Caco-2 (cell line): ENCODE measurements at regions not wholly inside any gene's neighbourhood (a gene's known extent, or its start where the extent isn't known, plus 50 kb on each side); places are given as distances from the start of the nearest gene placed in this dataset.
"Not testable (repeated sequence)": the region's sequence is repeated elsewhere in the genome, so short reads cannot be mapped to it uniquely, and the experiment has no call there.

Experiments used
- BruUV-seq: library from RNA; stranded (reverse); fragments of 400-500 nt; replicated peaks from 2 replicates; lab custom pipeline; 2021; lab: Mats Ljungman, UMichigan
- CTCF ChIA-PET: fragments of 300-600 bp; sonication (Branson Sonifier 250); formaldehyde crosslinking; loops from one replicate; lab custom pipeline; 2022; ENCODE audit warnings: antibody characterized with exemption; lab: Charles Lee
- POLR2A ChIA-PET: fragments of 300-600 bp; sonication (Branson Sonifier 250); formaldehyde crosslinking; loops from one replicate; lab custom pipeline; 2022; ENCODE audit warnings: antibody characterized with exemption; lab: Charles Lee
- DNase-seq, 2 experiments: peaks; one replicate each; pipeline versions ENCODE4 v3.0.0 to v3.0.0-alpha.2; 2020 to 2022
- H3K27me3 ChIP-seq: replicated peaks from 2 replicates; pipeline ENCODE4 v1.6.0; 2011; ENCODE audit warnings: low read length; ENCODE audit not compliant: control insufficient read depth, insufficient read depth
- H3K36me3 ChIP-seq: 2 replicates; pipeline ENCODE4 v1.5.1; 2011; ENCODE audit warnings: low read length; ENCODE audit not compliant: control insufficient read depth, insufficient read depth
- H3K4me1 ChIP-seq: fragments of 250-450 bp; sonication (Bioruptor Pico); 2 replicates; pipeline ENCODE4 v1.5.1; 2020; ENCODE audit warnings: mild to moderate bottlenecking
- H3K4me3 ChIP-seq: 2 replicates; pipeline ENCODE4 v1.5.1; 2011; ENCODE audit warnings: low read depth, mild to moderate bottlenecking, control low read depth, low read length
- H3K9me3 ChIP-seq: fragments of 250-450 bp; sonication (Bioruptor Pico); 2 replicates; pipeline ENCODE4 v1.5.1; 2020; ENCODE audit warnings: mild to moderate bottlenecking, moderate library complexity
- H3K27ac Mint-ChIP-seq: one replicate; pipeline ENCODE4 v1.8.0; 2022; ENCODE audit warnings: mixed read lengths; ENCODE audit not compliant: unreplicated experiment
- H3K27me3 Mint-ChIP-seq: one replicate; pipeline ENCODE4 v1.8.0; 2022; ENCODE audit warnings: mixed read lengths; ENCODE audit not compliant: insufficient read depth, unreplicated experiment
- H3K36me3 Mint-ChIP-seq: one replicate; pipeline ENCODE4 v1.8.0; 2022; ENCODE audit warnings: mild to moderate bottlenecking, mixed read lengths; ENCODE audit not compliant: insufficient read depth, unreplicated experiment
- H3K4me1 Mint-ChIP-seq: one replicate; pipeline ENCODE4 v1.8.0; 2022; ENCODE audit warnings: low read depth, mixed read lengths; ENCODE audit not compliant: unreplicated experiment
- H3K4me3 Mint-ChIP-seq: one replicate; pipeline ENCODE4 v1.8.0; 2022; ENCODE audit warnings: mild to moderate bottlenecking, moderate library complexity, mixed read lengths; ENCODE audit not compliant: unreplicated experiment
- H3K9me3 Mint-ChIP-seq: one replicate; pipeline ENCODE4 v1.8.0; 2022; ENCODE audit warnings: mixed read lengths; ENCODE audit not compliant: unreplicated experiment
- CTCF ChIP-seq, 2 experiments: fragments of 200-600 bp in 1 of 2; IDR thresholded peaks; 1 replicate in 1 of 2; 2 replicates in 1 of 2; pipeline versions ENCODE4 v1.5.1 to v1.8.0; 2011 to 2022; ENCODE audit warnings: antibody characterized with exemption in 1 of 2, control low read depth in 1 of 2, inconsistent platforms in 1 of 2, low read depth in 1 of 2, low read length in 1 of 2, mild to moderate bottlenecking in 1 of 2, moderate library complexity in 1 of 2; ENCODE audit not compliant: insufficient read depth in 1 of 2, severe bottlenecking in 1 of 2, unreplicated experiment in 1 of 2
- intact Hi-C: fragments of 100-400 bp; cut with micrococcal nuclease; formaldehyde crosslinking; loops from one replicate; pipeline ENCODE4 v1.10.0; 2022; ENCODE audit not compliant: unreplicated experiment

- TF ChIP-seq CTCF (IDR thresholded peaks at IDR 0.05; ENCODE audit: insufficient read depth in 1 of 2, low read depth in 1 of 2, low read length in 1 of 2, severe bottlenecking in 1 of 2, unreplicated experiment in 1 of 2), result no peak
- Histone ChIP-seq H3K27me3 (no peaks in the 10 kb centered on the region), H3K4me3 (no peak overlapping the region), H3K36me3 (no peaks in the 10 kb centered on the region), H3K9me3 (no peaks in the 10 kb centered on the region), H3K4me1 (no peaks in the 10 kb centered on the region)
- POLR2A ChIA-PET, result no interaction called here
- Mint-ChIP-seq H3K4me1 (no peaks in the 10 kb centered on the region), H3K27me3 (peaks cover 14% of the 10 kb centered on the region), H3K27ac (no peak overlapping the region), H3K4me3 (no peak overlapping the region), H3K36me3 (no peaks in the 10 kb centered on the region), H3K9me3 (no peaks in the 10 kb centered on the region)
- CTCF ChIA-PET, result no interaction called here
- no peak for DNase-seq
- intact Hi-C loops, result no loop called here
- BruUV-seq, result no TSS peak
These were observed 127.6 kb upstream of the INTU start for GRCh38 chr4:127505203-127505602.

GRCh38 chr4:127506283-127506682 is 126.5 kb upstream of the INTU start:
- no peaks in the 10 kb centered on the region for H3K9me3 ChIP-seq
- intact Hi-C loops, result no loop called here
- POLR2A ChIA-PET, result no interaction called here
- H3K9me3 Mint-ChIP-seq, result no peaks in the 10 kb centered on the region
- no peak overlapping the region for H3K4me3 Mint-ChIP-seq
- TF ChIP-seq CTCF (IDR thresholded peaks at IDR 0.05; ENCODE audit: insufficient read depth in 1 of 2, low read depth in 1 of 2, low read length in 1 of 2, severe bottlenecking in 1 of 2, unreplicated experiment in 1 of 2), result no peak
- H3K4me1 Mint-ChIP-seq, result no peaks in the 10 kb centered on the region
- H3K27me3 ChIP-seq, result no peaks in the 10 kb centered on the region
- no peaks in the 10 kb centered on the region for H3K36me3 ChIP-seq
- H3K27me3 Mint-ChIP-seq, result peaks cover 11% of the 10 kb centered on the region
- H3K4me1 ChIP-seq, result no peaks in the 10 kb centered on the region
- H3K27ac Mint-ChIP-seq, result no peak overlapping the region
- H3K36me3 Mint-ChIP-seq, result no peaks in the 10 kb centered on the region
- no TSS peak for BruUV-seq
- no peak for DNase-seq
- CTCF ChIA-PET, result no interaction called here
- H3K4me3 ChIP-seq, result no peak overlapping the region

- no peak overlapping the region for H3K4me3 ChIP-seq
- H3K27me3 ChIP-seq, result no peaks in the 10 kb centered on the region
- H3K36me3 Mint-ChIP-seq, result no peaks in the 10 kb centered on the region
- peaks cover 9% of the 10 kb centered on the region for H3K27me3 Mint-ChIP-seq
- H3K36me3 ChIP-seq, result no peaks in the 10 kb centered on the region
- BruUV-seq, result no TSS peak
- no peak overlapping the region for H3K4me3 Mint-ChIP-seq
- no peaks in the 10 kb centered on the region for H3K4me1 Mint-ChIP-seq
- no peaks in the 10 kb centered on the region for H3K9me3 ChIP-seq
- H3K9me3 Mint-ChIP-seq, result no peaks in the 10 kb centered on the region
- POLR2A ChIA-PET, result no interaction called here
- no peak overlapping the region for H3K27ac Mint-ChIP-seq
- CTCF ChIA-PET, result no interaction called here
- no peak for TF ChIP-seq CTCF (IDR thresholded peaks at IDR 0.05; ENCODE audit: insufficient read depth in 1 of 2, low read depth in 1 of 2, low read length in 1 of 2, severe bottlenecking in 1 of 2, unreplicated experiment in 1 of 2)
- no peaks in the 10 kb centered on the region for H3K4me1 ChIP-seq
- intact Hi-C loops, result no loop called here
- DNase-seq, result no peak
These were observed 123.6 kb upstream of the INTU start for GRCh38 chr4:127509155-127509554.

GRCh38 chr4:127512672-127513071 is 120.1 kb upstream of the INTU start:
- BruUV-seq, H3K27ac Mint-ChIP-seq, H3K4me3 ChIP-seq, H3K9me3 ChIP-seq, H3K36me3 Mint-ChIP-seq, H3K36me3 ChIP-seq, DNase-seq, H3K4me1 ChIP-seq, H3K27me3 ChIP-seq, CTCF ChIA-PET, H3K4me3 Mint-ChIP-seq, H3K9me3 Mint-ChIP-seq, H3K4me1 Mint-ChIP-seq, POLR2A ChIA-PET, intact Hi-C loops: not testable (repeated sequence)
- peaks cover 21% of the 10 kb centered on the region for H3K27me3 Mint-ChIP-seq

GRCh38 chr4:127515259-127515658 is 117.5 kb upstream of the INTU start:
- H3K36me3 ChIP-seq, intact Hi-C loops, POLR2A ChIA-PET, BruUV-seq, H3K4me1 ChIP-seq, H3K36me3 Mint-ChIP-seq, H3K4me3 ChIP-seq, H3K9me3 Mint-ChIP-seq, H3K9me3 ChIP-seq, H3K27ac Mint-ChIP-seq, CTCF ChIA-PET, H3K4me1 Mint-ChIP-seq, H3K27me3 ChIP-seq, H3K4me3 Mint-ChIP-seq, DNase-seq: not testable (repeated sequence)
- H3K27me3 Mint-ChIP-seq, result peaks cover 17% of the 10 kb centered on the region
